HEK293T (cell line): ENCODE measurements at regions not wholly inside any gene's neighbourhood (a gene's known extent, or its start where the extent isn't known, plus 50 kb on each side); places are given as distances from the start of the nearest gene placed in this dataset.

Experiments used
- CTCF ChIA-PET: fragments of 350-600 bp; formaldehyde crosslinking; extraction: SDS; loops from one replicate; lab custom pipeline; 2021; ENCODE audit warnings: antibody characterized with exemption, inconsistent platforms; lab: Yijun Ruan, JAX
- POLR2A ChIA-PET: fragments of 350-600 bp; formaldehyde crosslinking; extraction: SDS; loops from one replicate; lab custom pipeline; 2020; ENCODE audit warnings: antibody characterized with exemption, inconsistent platforms; lab: Yijun Ruan, JAX
- DNase-seq: peaks from one replicate; pipeline ENCODE4 v3.0.0; 2012; ENCODE audit warnings: mixed read lengths; ENCODE audit errors: extremely low spot score
- ARNT ChIP-seq: fragments of 450-650 bp; IDR thresholded peaks from 2 replicates; pipeline ENCODE4 v1.6.1; 2017; ENCODE audit warnings: mild to moderate bottlenecking
- BHLHE40 ChIP-seq: fragments of 450-650 bp; IDR thresholded peaks from 2 replicates; pipeline ENCODE4 v1.6.1; 2016; ENCODE audit warnings: mild to moderate bottlenecking, moderate library complexity, borderline replicate concordance
- CTBP1 ChIP-seq: fragments of 450-650 bp; IDR thresholded peaks from 2 replicates; pipeline ENCODE4 v1.6.1; 2016; ENCODE audit warnings: borderline replicate concordance
- ELF4 ChIP-seq: fragments of 450-650 bp; IDR thresholded peaks from 2 replicates; pipeline ENCODE4 v1.6.1; 2017; ENCODE audit warnings: antibody characterized with exemption
- FOXA1 ChIP-seq: fragments of 450-650 bp; IDR thresholded peaks from 2 replicates; pipeline ENCODE4 v1.6.1; 2016; ENCODE audit warnings: mild to moderate bottlenecking
- FOXK2 ChIP-seq: fragments of 450-650 bp; IDR thresholded peaks from 2 replicates; pipeline ENCODE4 v1.6.1; 2016; ENCODE audit warnings: mild to moderate bottlenecking
- FOXM1 ChIP-seq: fragments of 450-650 bp; IDR thresholded peaks from 2 replicates; pipeline ENCODE4 v1.6.1; 2017; ENCODE audit warnings: mild to moderate bottlenecking, borderline replicate concordance
- HDGF ChIP-seq: fragments of 450-650 bp; IDR thresholded peaks from 2 replicates; pipeline ENCODE4 v1.6.1; 2017; ENCODE audit warnings: antibody characterized with exemption, borderline replicate concordance
- L3MBTL2 ChIP-seq: fragments of 450-650 bp; conservative IDR thresholded peaks from 2 replicates; pipeline ENCODE4 v1.6.1; 2016; ENCODE audit warnings: mild to moderate bottlenecking
- LEF1 ChIP-seq: fragments of 450-650 bp; IDR thresholded peaks from 2 replicates; pipeline ENCODE4 v1.6.1; 2017; ENCODE audit warnings: mild to moderate bottlenecking, borderline replicate concordance
- NFRKB ChIP-seq: fragments of 450-650 bp; IDR thresholded peaks from 2 replicates; pipeline ENCODE4 v1.6.1; 2016; ENCODE audit warnings: mild to moderate bottlenecking, moderate library complexity
- PKNOX1 ChIP-seq: fragments of 450-650 bp; IDR thresholded peaks from 2 replicates; pipeline ENCODE4 v1.6.1; 2016
- SP1 ChIP-seq: fragments of 450-650 bp; IDR thresholded peaks from 2 replicates; pipeline ENCODE4 v1.6.1; 2017
- SUZ12 ChIP-seq: fragments of 450-650 bp; IDR thresholded peaks from 2 replicates; pipeline ENCODE4 v1.6.1; 2016; ENCODE audit warnings: mild to moderate bottlenecking
- TARDBP ChIP-seq: fragments of 450-650 bp; IDR thresholded peaks from 2 replicates; pipeline ENCODE4 v1.6.1; 2016
- ZNF384 ChIP-seq: fragments of 450-650 bp; IDR thresholded peaks from 2 replicates; pipeline ENCODE4 v1.6.1; 2016

GRCh38 chr22:48734359-48734758, 1093.3 kb downstream of the BRD1 start:
- TF ChIP-seq NFRKB (no peak), FOXM1 (no peak), TARDBP (no peak)
- ChIA-PET POLR2A (no interaction called here), CTCF (no interaction called here)
- no peak for DNase-seq

- TF ChIP-seq BHLHE40 (no peak), ARNT (no peak), FOXK2 (no peak), NFRKB (no peak), FOXA1 (no peak), HDGF (no peak)
- DNase-seq: no peak
- CTCF ChIA-PET: no interaction called here
- POLR2A ChIA-PET: no interaction called here
Observed at GRCh38 chr22:48729499-48730171, 1098.0 kb downstream of the BRD1 start.

GRCh38 chr22:48727454-48728058, 1100.1 kb downstream of the BRD1 start:
- ChIA-PET POLR2A (no interaction called here), CTCF (interaction anchor here (0.6 kb wide), 1 partner anchor 12 kb away, joined by 4 read pairs; no protein-coding TSS in a partner anchor)
- TF ChIP-seq SUZ12 (no peak), LEF1 (no peak), SP1 (no peak), CTBP1 (no peak), TARDBP (no peak), ELF4 (no peak), FOXM1 (no peak), BHLHE40 (no peak), FOXA1 (no peak), L3MBTL2 (no peak), HDGF (no peak), ZNF384 (no peak)

GRCh38 chr22:48724899-48725298, 1102.8 kb downstream of the BRD1 start:
- ChIA-PET POLR2A (no interaction called here), CTCF (no interaction called here)
- no peak for TF ChIP-seq SUZ12
- TF ChIP-seq ZNF384: no peak
- TF ChIP-seq ELF4: no peak
- no peak for TF ChIP-seq PKNOX1
- no peak for TF ChIP-seq LEF1
- TF ChIP-seq TARDBP: no peak
- no peak for TF ChIP-seq L3MBTL2
- no peak for TF ChIP-seq BHLHE40
- no peak for TF ChIP-seq CTBP1
- no peak for TF ChIP-seq FOXK2
- no peak for TF ChIP-seq NFRKB
- TF ChIP-seq ARNT: no peak
- no peak for TF ChIP-seq FOXA1
- TF ChIP-seq FOXM1: no peak
- TF ChIP-seq HDGF: no peak
- no peak for TF ChIP-seq SP1
- no peak for DNase-seq

More at GRCh38 chr22:48727454-48728058, 1100.1 kb downstream of the BRD1 start:
- DNase-seq: no peak

- CTCF ChIA-PET: no interaction called here
- POLR2A ChIA-PET: no interaction called here
- TF ChIP-seq FOXM1 (no peak), HDGF (no peak), SP1 (no peak), BHLHE40 (no peak), FOXA1 (no peak), LEF1 (no peak)
Observed at GRCh38 chr22:48722661-48723060, 1105.0 kb downstream of the BRD1 start.

GRCh38 chr22:48721395-48721669, 1106.3 kb downstream of the BRD1 start:
- ChIA-PET POLR2A (no interaction called here), CTCF (no interaction called here)
- TF ChIP-seq BHLHE40 (no peak), PKNOX1 (no peak), NFRKB (no peak), SUZ12 (no peak), FOXM1 (no peak), HDGF (no peak), FOXA1 (no peak), CTBP1 (no peak), TARDBP (no peak), ARNT (no peak), ZNF384 (no peak), ELF4 (no peak), L3MBTL2 (no peak), FOXK2 (no peak), LEF1 (no peak), SP1 (no peak)
- no peak for DNase-seq

More at GRCh38 chr22:48722661-48723060, 1105.0 kb downstream of the BRD1 start:
- DNase-seq: no peak
